HG03039 (cell line): ENCODE measurements at regions not wholly inside any gene's neighbourhood (a gene's known extent, or its start where the extent isn't known, plus 50 kb on each side); places are given as distances from the start of the nearest gene placed in this dataset.
"Not testable (repeated sequence)": the region's sequence is repeated elsewhere in the genome, so short reads cannot be mapped to it uniquely, and the experiment has no call there.

Experiments
- ATAC-seq: cut with Tn5 transposase; IDR thresholded peaks from one replicate; pipeline ENCODE4 v1.9.1; 2021; ENCODE audit warnings: mild to moderate bottlenecking, moderate library complexity; ENCODE audit not compliant: unreplicated experiment

- no peak for ATAC-seq
Measured at GRCh38 chr13:97520061-97520460, 86.1 kb downstream of the RAP2A start.

GRCh38 chr13:97520866-97521265 lies 86.9 kb downstream of the RAP2A start:
- ATAC-seq: no peak

GRCh38 chr13:97521726-97522125 lies 87.8 kb downstream of the RAP2A start:
- no peak for ATAC-seq

GRCh38 chr13:97522243-97522642 lies 88.3 kb downstream of the RAP2A start:
- no peak for ATAC-seq

- no peak for ATAC-seq
Measured at GRCh38 chr13:97526556-97526955, 92.6 kb downstream of the RAP2A start.

GRCh38 chr13:97528518-97528917 lies 94.5 kb downstream of the RAP2A start:
- no peak for ATAC-seq

GRCh38 chr13:97534540-97534939 lies 100.6 kb downstream of the RAP2A start:
- no peak for ATAC-seq

GRCh38 chr13:97535614-97536013 lies 101.6 kb downstream of the RAP2A start:
- no peak for ATAC-seq

GRCh38 chr13:97537110-97537509 lies 103.1 kb downstream of the RAP2A start:
- ATAC-seq: peak; percentile 73

- no peak for ATAC-seq
Measured at GRCh38 chr13:97538203-97538602, 104.2 kb downstream of the RAP2A start.

GRCh38 chr13:97539651-97540610 lies 106.0 kb downstream of the RAP2A start:
- ATAC-seq: peak; percentile 51

GRCh38 chr13:97540696-97541095 lies 106.7 kb downstream of the RAP2A start:
- no peak for ATAC-seq

- no peak for ATAC-seq
Measured at GRCh38 chr13:97542102-97542685, 108.2 kb downstream of the RAP2A start.

- ATAC-seq: no peak
Measured at GRCh38 chr13:97544031-97544765, 110.2 kb downstream of the RAP2A start.

- not testable (repeated sequence) for ATAC-seq
Measured at GRCh38 chr13:97544971-97545499, 111.1 kb downstream of the RAP2A start.

- ATAC-seq: no peak
Measured at GRCh38 chr13:97548138-97548537, 114.2 kb downstream of the RAP2A start.

GRCh38 chr13:97548711-97549110 lies 114.7 kb downstream of the RAP2A start:
- ATAC-seq: no peak

GRCh38 chr13:97549201-97549600 lies 115.2 kb downstream of the RAP2A start:
- no peak for ATAC-seq

- no peak for ATAC-seq
Measured at GRCh38 chr13:97554496-97554895, 120.5 kb downstream of the RAP2A start.

GRCh38 chr13:97555034-97555433 lies 121.1 kb downstream of the RAP2A start:
- no peak for ATAC-seq

- no peak for ATAC-seq
Measured at GRCh38 chr13:97559030-97559429, 125.1 kb downstream of the RAP2A start.
